SU-DHL-6 (cell line): ENCODE measurements at regions not wholly inside any gene's neighbourhood (a gene's known extent, or its start where the extent isn't known, plus 50 kb on each side); places are given as distances from the start of the nearest gene placed in this dataset.

Experiments
- CTCF ChIP-seq: fragments of 200-600 bp; sonication (generic); IDR thresholded peaks from one replicate; pipeline ENCODE4 v1.5.1; 2017; ENCODE audit warnings: antibody characterized with exemption, mild to moderate bottlenecking, low read length, moderate library complexity; ENCODE audit not compliant: insufficient read depth, poor library complexity, severe bottlenecking
- EZH2phosphoT487 ChIP-seq: fragments of 200-600 bp; sonication (generic), shearing (Covaris generic); conservative IDR thresholded peaks from 2 replicates; pipeline ENCODE4 v1.6.1; 2018; ENCODE audit warnings: mild to moderate bottlenecking, antibody characterized with exemption, low read length, moderate library complexity, mixed read lengths

DNA sequence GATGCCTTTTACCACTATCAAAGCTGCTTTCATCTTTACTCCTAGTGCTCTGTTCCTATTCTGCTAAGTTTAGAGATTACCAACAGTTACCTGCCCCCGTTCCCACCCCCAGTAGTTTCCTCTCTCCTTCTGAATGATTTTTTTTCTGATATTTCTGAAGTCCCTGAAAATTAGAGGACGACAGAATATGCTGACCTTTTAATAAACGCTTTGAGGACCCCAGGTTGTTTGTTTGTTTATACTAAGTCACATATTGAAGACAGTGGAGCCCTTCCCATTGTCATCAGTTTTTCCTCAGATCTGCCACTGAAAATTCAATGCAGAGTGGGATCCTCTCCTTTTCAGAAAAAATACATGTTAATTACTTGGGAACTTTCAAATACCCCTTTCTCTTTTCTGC, 1039.3 kb upstream of the AGA start:
- no peak for TF ChIP-seq CTCF
- TF ChIP-seq EZH2phosphoT487: no peak
